BE2C (cell line): ENCODE measurements at regions not wholly inside any gene's neighbourhood (a gene's known extent, or its start where the extent isn't known, plus 50 kb on each side); places are given as distances from the start of the nearest gene placed in this dataset.

Experiments
- DNase-seq: peaks from one replicate; pipeline ENCODE4 v3.0.0-alpha.2; 2020
- H3K27me3 ChIP-seq: fragments of 250-450 bp; sonication (Bioruptor Pico); 2 replicates; pipeline ENCODE4 v1.5.1; 2020; ENCODE audit warnings: mild to moderate bottlenecking
- H3K36me3 ChIP-seq: fragments of 250-450 bp; sonication (Bioruptor Pico); 2 replicates; pipeline ENCODE4 v1.5.1; 2020; ENCODE audit warnings: mild to moderate bottlenecking
- H3K4me1 ChIP-seq: fragments of 250-450 bp; sonication (Bioruptor Pico); 2 replicates; pipeline ENCODE4 v1.5.1; 2020
- H3K4me3 ChIP-seq: 2 replicates; pipeline ENCODE4 v1.5.1; 2011; ENCODE audit warnings: low read depth, low read length
- H3K9me3 ChIP-seq: fragments of 250-450 bp; sonication (Bioruptor Pico); 2 replicates; pipeline ENCODE4 v1.5.1; 2020
- CTCF ChIP-seq: IDR thresholded peaks from 2 replicates; pipeline ENCODE4 v1.5.1; 2012; ENCODE audit warnings: mild to moderate bottlenecking, low read depth, low read length

- H3K4me1 ChIP-seq: peaks cover 3% of the 10 kb centered on the region
- no peaks in the 10 kb centered on the region for H3K36me3 ChIP-seq
- no peaks in the 10 kb centered on the region for H3K9me3 ChIP-seq
- DNase-seq: no peak
- H3K27me3 ChIP-seq: no peaks in the 10 kb centered on the region
- TF ChIP-seq CTCF: no peak
- no peak overlapping the region for H3K4me3 ChIP-seq
Observed at GRCh38 chr5:105146867-105147266, 1584.3 kb upstream of the NUDT12 start.

- peaks cover 3% of the 10 kb centered on the region for H3K4me1 ChIP-seq
Observed at GRCh38 chr5:105145152-105145551, 1582.6 kb upstream of the NUDT12 start.

GRCh38 chr5:105134328-105134727, 1571.7 kb upstream of the NUDT12 start:
- Histone ChIP-seq H3K36me3 (no peaks in the 10 kb centered on the region), H3K4me1 (peaks cover 8% of the 10 kb centered on the region; the same call in 1 of the 2 replicates), H3K27me3 (no peaks in the 10 kb centered on the region), H3K4me3 (no peak overlapping the region), H3K9me3 (no peaks in the 10 kb centered on the region)
- TF ChIP-seq CTCF: no peak
- DNase-seq: no peak

More at GRCh38 chr5:105145152-105145551, 1582.6 kb upstream of the NUDT12 start:
- TF ChIP-seq CTCF: no peak
- H3K27me3 ChIP-seq: no peaks in the 10 kb centered on the region
- no peaks in the 10 kb centered on the region for H3K9me3 ChIP-seq
- no peak overlapping the region for H3K4me3 ChIP-seq
- no peak for DNase-seq
- H3K36me3 ChIP-seq: no peaks in the 10 kb centered on the region

GRCh38 chr5:105133087-105133486, 1570.5 kb upstream of the NUDT12 start:
- Histone ChIP-seq H3K9me3 (no peaks in the 10 kb centered on the region), H3K4me3 (no peak overlapping the region)

GRCh38 chr5:105132581-105132980, 1570.0 kb upstream of the NUDT12 start:
- H3K27me3 ChIP-seq: no peaks in the 10 kb centered on the region
- H3K36me3 ChIP-seq: no peaks in the 10 kb centered on the region
- H3K4me3 ChIP-seq: no peak overlapping the region
- TF ChIP-seq CTCF: no peak
- no peaks in the 10 kb centered on the region for H3K9me3 ChIP-seq
- no peaks in the 10 kb centered on the region for H3K4me1 ChIP-seq
- no peak for DNase-seq

More at GRCh38 chr5:105133087-105133486, 1570.5 kb upstream of the NUDT12 start:
- Histone ChIP-seq H3K36me3 (no peaks in the 10 kb centered on the region), H3K4me1 (no peaks in the 10 kb centered on the region), H3K27me3 (no peaks in the 10 kb centered on the region)
- DNase-seq: no peak
- no peak for TF ChIP-seq CTCF

GRCh38 chr5:105131045-105131444, 1568.5 kb upstream of the NUDT12 start:
- Histone ChIP-seq H3K4me3 (no peak overlapping the region), H3K27me3 (no peaks in the 10 kb centered on the region), H3K36me3 (no peaks in the 10 kb centered on the region), H3K4me1 (no peaks in the 10 kb centered on the region), H3K9me3 (no peaks in the 10 kb centered on the region)
- no peak for DNase-seq
- TF ChIP-seq CTCF: no peak
